ENCODE measurements at regions not wholly inside any gene's neighbourhood (a gene's known extent, or its start where the extent isn't known, plus 50 kb on each side); places are given as distances from the start of the nearest gene placed in this dataset.

DNA sequence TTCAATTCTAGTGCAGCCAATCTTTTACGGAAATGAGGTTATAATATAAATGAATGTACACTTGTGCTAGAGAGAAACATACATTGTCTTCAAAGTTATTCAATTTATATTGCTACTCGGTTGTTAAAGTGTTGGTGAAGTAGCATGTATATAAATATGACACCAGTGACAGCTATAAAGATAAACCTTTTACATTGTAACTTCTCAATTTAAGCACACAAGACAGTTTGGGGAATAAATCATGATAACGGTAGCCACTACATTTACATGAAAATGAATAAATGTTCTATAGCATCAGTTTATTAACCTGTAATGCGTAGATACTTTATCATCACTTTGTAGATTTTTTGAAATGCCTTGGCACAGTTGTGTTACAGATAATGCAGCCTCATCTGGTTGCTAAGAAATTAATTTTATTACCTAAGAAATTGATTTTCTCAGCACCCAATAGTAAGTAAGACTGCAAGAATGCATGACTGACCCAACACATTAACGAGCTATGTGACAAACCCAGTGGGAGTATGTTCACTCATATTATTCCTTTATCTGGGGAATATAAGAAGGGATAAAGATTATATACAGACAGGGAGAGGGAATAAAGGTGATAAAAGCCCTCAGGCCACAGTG lies 283.9 kb upstream of the NPVF start:
- TF ChIP-seq, protein P1, sequence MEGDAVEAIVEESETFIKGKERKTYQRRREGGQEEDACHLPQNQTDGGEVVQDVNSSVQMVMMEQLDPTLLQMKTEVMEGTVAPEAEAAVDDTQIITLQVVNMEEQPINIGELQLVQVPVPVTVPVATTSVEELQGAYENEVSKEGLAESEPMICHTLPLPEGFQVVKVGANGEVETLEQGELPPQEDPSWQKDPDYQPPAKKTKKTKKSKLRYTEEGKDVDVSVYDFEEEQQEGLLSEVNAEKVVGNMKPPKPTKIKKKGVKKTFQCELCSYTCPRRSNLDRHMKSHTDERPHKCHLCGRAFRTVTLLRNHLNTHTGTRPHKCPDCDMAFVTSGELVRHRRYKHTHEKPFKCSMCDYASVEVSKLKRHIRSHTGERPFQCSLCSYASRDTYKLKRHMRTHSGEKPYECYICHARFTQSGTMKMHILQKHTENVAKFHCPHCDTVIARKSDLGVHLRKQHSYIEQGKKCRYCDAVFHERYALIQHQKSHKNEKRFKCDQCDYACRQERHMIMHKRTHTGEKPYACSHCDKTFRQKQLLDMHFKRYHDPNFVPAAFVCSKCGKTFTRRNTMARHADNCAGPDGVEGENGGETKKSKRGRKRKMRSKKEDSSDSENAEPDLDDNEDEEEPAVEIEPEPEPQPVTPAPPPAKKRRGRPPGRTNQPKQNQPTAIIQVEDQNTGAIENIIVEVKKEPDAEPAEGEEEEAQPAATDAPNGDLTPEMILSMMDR (IDR thresholded peaks at IDR 0.05): no peak
- no peak overlapping the region for H3K4me3 ChIP-seq (ENCODE audit: low read depth, low read length)
- no peak overlapping the region for H3K27ac ChIP-seq
- no peaks in the 10 kb centered on the region for H3K36me3 ChIP-seq (ENCODE audit: control insufficient read depth, insufficient read depth, low read length)
- H3K9ac ChIP-seq: no peak overlapping the region
- no peaks in the 10 kb centered on the region for H3K4me1 ChIP-seq
- H2AFZ ChIP-seq: no peak overlapping the region
- no peaks in the 10 kb centered on the region for H3K27me3 ChIP-seq (ENCODE audit: control insufficient read depth, insufficient read depth, low read length)
- no peaks in the 10 kb centered on the region for H3K79me2 ChIP-seq
- no peak overlapping the region for H3K4me2 ChIP-seq (ENCODE audit: low read length)
- no peaks in the 10 kb centered on the region for H3K9me3 ChIP-seq (ENCODE audit: control insufficient read depth, low read length)

DNA sequence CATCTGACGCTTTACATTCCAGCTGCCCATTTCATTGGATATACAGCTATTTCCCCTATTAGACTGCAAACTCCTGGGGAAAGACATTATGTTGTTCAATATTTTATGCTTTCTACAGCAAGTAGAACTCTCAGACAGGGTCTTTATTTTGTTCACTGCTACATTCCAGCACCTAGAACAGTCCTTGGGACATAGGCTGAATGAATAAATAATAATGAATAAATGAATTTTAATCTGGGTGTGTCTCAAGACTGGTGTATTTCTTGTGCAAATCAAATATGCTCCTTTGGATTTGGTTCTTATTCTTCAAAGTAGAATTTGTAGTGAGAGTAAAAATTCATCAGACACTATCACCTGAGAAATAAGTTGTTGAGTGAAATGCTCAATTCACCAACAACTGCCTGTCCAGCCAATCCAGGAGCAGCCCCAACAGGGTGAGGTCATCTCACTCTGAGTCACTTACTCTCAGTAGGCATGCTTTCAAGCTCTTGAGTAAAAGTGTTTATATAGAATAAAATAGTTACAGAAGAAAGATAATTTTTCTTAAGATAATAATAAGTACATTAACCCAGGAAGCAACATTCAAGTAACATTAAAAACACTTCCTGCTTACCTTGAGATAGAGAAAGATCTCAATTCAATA lies 287.5 kb upstream of the NPVF start:
- H3K9ac ChIP-seq: no peak overlapping the region
- TF ChIP-seq, protein P1 (IDR thresholded peaks at IDR 0.05): no peak
- no peak overlapping the region for H3K4me3 ChIP-seq (ENCODE audit: low read depth, low read length)
- no peak overlapping the region for H2AFZ ChIP-seq
- no peaks in the 10 kb centered on the region for H3K79me2 ChIP-seq
- peaks cover 3% of the 10 kb centered on the region for H3K4me1 ChIP-seq
- no peaks in the 10 kb centered on the region for H3K36me3 ChIP-seq (ENCODE audit: control insufficient read depth, insufficient read depth, low read length)
- H3K9me3 ChIP-seq (ENCODE audit: control insufficient read depth, low read length): no peaks in the 10 kb centered on the region
- H3K4me2 ChIP-seq (ENCODE audit: low read length): no peak overlapping the region
- H3K27ac ChIP-seq: no peak overlapping the region
- H3K27me3 ChIP-seq (ENCODE audit: control insufficient read depth, insufficient read depth, low read length): no peaks in the 10 kb centered on the region

DNA sequence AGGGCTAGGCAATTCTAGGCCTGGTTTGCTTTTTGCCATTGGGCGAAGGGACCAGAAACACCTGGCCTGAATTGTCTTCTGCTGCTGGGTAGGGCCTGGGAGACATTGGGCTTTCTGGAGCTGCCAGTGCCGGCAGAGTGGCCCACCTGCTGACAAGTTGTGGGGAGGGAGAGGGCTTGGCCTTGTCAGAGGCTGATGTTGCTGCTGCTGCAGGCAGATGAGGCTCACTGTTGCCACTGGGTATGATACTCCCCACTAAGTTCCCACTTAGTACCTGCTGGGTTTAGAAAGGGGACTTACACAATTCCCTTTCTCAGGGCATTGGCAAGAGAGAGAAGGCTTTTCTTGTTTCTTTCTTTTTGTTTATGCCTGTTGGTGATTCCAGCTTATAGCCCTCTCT lies 289.6 kb upstream of the NPVF start:
- H3K4me2 ChIP-seq (ENCODE audit: low read length): no peak overlapping the region

DNA sequence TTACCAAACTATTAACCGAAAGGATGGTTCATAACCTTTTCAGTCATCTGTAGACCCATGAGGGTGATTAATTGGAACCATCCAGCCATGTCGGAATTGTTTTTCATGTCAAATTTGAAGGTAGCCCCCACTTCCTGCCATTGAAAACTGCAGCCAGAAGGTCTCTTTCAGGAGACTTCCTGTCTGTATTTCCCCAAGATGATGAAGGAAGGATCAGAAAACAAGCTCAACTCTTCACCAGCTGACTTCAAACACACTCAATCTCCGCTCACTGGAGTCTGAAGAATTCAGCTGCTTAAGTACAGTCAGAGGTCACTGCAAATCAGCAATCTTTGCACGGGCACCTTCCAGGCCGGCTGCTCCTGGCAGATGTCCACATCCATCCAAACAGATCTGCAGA lies 291.7 kb upstream of the NPVF start:
- TF ChIP-seq, protein P1 (IDR thresholded peaks at IDR 0.05): no peak
- no peaks in the 10 kb centered on the region for H3K36me3 ChIP-seq (ENCODE audit: control insufficient read depth, insufficient read depth, low read length)

More for the DNA sequence above, 289.6 kb upstream of the NPVF start:
- no peak overlapping the region for H3K4me3 ChIP-seq (ENCODE audit: low read depth, low read length)
- no peak overlapping the region for H3K27ac ChIP-seq
- H2AFZ ChIP-seq: no peak overlapping the region
- no peak overlapping the region for H3K9ac ChIP-seq
- peaks cover 3% of the 10 kb centered on the region for H3K4me1 ChIP-seq
- TF ChIP-seq, protein P1 (IDR thresholded peaks at IDR 0.05): no peak
- H3K36me3 ChIP-seq (ENCODE audit: control insufficient read depth, insufficient read depth, low read length): no peaks in the 10 kb centered on the region
- no peaks in the 10 kb centered on the region for H3K79me2 ChIP-seq
- no peaks in the 10 kb centered on the region for H3K27me3 ChIP-seq (ENCODE audit: control insufficient read depth, insufficient read depth, low read length)
- no peaks in the 10 kb centered on the region for H3K9me3 ChIP-seq (ENCODE audit: control insufficient read depth, low read length)

DNA sequence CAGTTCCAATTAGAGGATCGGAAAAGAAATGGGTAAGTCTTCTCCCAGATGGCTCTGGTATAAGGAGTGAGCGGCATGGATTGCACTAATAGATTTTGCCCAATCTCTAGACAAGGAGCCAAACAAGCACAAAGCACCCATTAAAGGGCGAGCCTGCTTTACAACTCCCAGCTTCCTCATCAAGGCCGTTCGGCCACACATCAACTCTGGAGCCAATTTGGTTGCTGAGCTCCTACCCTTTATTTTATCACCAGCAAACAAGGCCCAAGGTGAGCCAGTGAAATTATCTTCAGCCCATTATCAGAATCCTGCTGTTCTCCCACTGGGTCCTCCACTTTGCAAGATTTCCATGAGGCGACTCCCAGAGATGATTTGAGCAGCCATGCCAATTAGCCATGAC lies 292.2 kb upstream of the NPVF start:
- Histone ChIP-seq H3K27me3 (ENCODE audit: control insufficient read depth, insufficient read depth, low read length) (no peaks in the 10 kb centered on the region), H3K4me2 (ENCODE audit: low read length) (no peak overlapping the region), H3K9ac (no peak overlapping the region), H3K4me3 (ENCODE audit: low read depth, low read length) (no peak overlapping the region), H3K79me2 (no peaks in the 10 kb centered on the region), H3K9me3 (ENCODE audit: control insufficient read depth, low read length) (no peaks in the 10 kb centered on the region), H3K36me3 (ENCODE audit: control insufficient read depth, insufficient read depth, low read length) (no peaks in the 10 kb centered on the region), H3K4me1 (peaks cover 3% of the 10 kb centered on the region), H2AFZ (no peak overlapping the region), H3K27ac (no peak overlapping the region)
- TF ChIP-seq, protein P1 (IDR thresholded peaks at IDR 0.05): no peak

More for the DNA sequence above, 291.7 kb upstream of the NPVF start:
- H3K79me2 ChIP-seq: no peaks in the 10 kb centered on the region
- H3K4me1 ChIP-seq: peaks cover 3% of the 10 kb centered on the region
- no peak overlapping the region for H3K4me2 ChIP-seq (ENCODE audit: low read length)
- H3K4me3 ChIP-seq (ENCODE audit: low read depth, low read length): no peak overlapping the region
- no peak overlapping the region for H3K9ac ChIP-seq
- no peaks in the 10 kb centered on the region for H3K27me3 ChIP-seq (ENCODE audit: control insufficient read depth, insufficient read depth, low read length)
- H2AFZ ChIP-seq: peak overlapping the region; percentile 14
- H3K27ac ChIP-seq: no peak overlapping the region
- no peaks in the 10 kb centered on the region for H3K9me3 ChIP-seq (ENCODE audit: control insufficient read depth, low read length)
